ENCODE measurements at regions not wholly inside any gene's neighbourhood (a gene's known extent, or its start where the extent isn't known, plus 50 kb on each side); places are given as distances from the start of the nearest gene placed in this dataset.
"Not testable (repeated sequence)": the region's sequence is repeated elsewhere in the genome, so short reads cannot be mapped to it uniquely, and the experiment has no call there.

DNA sequence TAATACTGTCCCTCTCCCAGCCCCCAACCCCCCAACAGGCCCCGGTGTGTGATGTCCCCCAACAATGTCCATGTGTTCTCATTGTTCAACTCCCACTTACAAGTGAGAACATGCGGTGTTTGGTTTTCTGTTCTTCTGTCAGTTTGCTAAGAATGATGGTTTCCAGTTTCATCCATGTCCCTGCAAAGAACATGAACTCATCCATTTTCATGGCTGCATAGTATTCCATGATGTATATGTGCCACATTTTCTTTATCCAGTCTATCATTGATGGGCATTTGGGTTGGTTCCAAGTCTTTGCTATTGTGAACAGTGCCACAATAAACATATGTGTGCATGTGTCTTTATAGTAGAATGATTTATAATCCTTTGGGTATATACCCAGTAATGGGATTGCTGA, 232.2 kb downstream of the PARM1 start:
- H3K79me2 ChIP-seq (ENCODE audit: control insufficient read depth, insufficient read depth, low read length); H3K27ac ChIP-seq (ENCODE audit: extremely low read depth, low read depth, low read length); H3K9ac ChIP-seq (ENCODE audit: insufficient read depth in 1 of 2, low read depth in 2 of 2, low read length in 2 of 2); H4K20me1 ChIP-seq (replicated peaks; ENCODE audit: control insufficient read depth, insufficient read depth, low read length); H3K36me3 ChIP-seq (ENCODE audit: control insufficient read depth, insufficient read depth, low read length); H3K9me1 ChIP-seq (ENCODE audit: control insufficient read depth, insufficient read depth, low read length); H3K4me1 ChIP-seq (replicated peaks in 1 of 2; ENCODE audit: control insufficient read depth in 2 of 2, insufficient read depth in 2 of 2, low read length in 2 of 2); H3K9me3 ChIP-seq (replicated peaks; ENCODE audit: control insufficient read depth, insufficient read depth, low read depth, low read length); H3K4me2 ChIP-seq (ENCODE audit: insufficient read depth, low read length); BruUV-seq (replicated peaks); FAIRE-seq; in situ Hi-C loops (cut with MboI); H3K27me3 ChIP-seq (ENCODE audit: control insufficient read depth in 2 of 2, insufficient read depth in 2 of 2, low read length in 2 of 2); DNase-seq (ENCODE audit: extremely low read depth in 1 of 4, low spot score in 3 of 4); CTCF ChIA-PET (ENCODE audit: low intra/inter-chr PET ratio); H2AFZ ChIP-seq (ENCODE audit: low read depth, low read length); ATAC-seq; intact Hi-C loops (cut with micrococcal nuclease); H3K4me3 ChIP-seq; POLR2A ChIA-PET: not testable (repeated sequence)
- WGBS (ENCODE audit: insufficient coverage, low coverage, missing lambda C conversion rate): 7% methylated on average over 2 of the region's 2 CpGs
- peak; percentile 52 for TF ChIP-seq ZNF146 (CRISPR knock-in tag; IDR thresholded peaks at IDR 0.05; ENCODE audit: unreplicated experiment)

DNA sequence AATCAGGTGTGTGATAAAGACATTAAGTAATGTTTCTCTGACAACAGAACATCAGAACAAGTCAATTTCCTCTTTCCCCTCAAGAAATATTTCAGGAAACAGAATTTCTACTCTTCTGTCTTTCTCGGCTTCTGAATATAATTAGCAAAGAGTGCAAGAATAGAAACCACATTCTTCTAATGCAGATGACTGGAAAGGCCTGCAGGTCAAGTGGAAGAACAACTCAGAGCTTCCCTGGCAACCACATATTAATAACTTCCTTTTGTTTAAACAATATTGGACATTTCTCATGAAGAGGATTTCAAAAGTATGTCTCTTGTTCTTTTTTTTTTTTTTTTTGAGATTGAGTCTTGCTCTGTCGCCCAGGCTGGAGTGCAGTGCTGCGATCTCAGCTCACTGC, 225.5 kb downstream of the PARM1 start:
- ChIA-PET CTCF (ENCODE audit: low intra/inter-chr PET ratio) (no interaction called here), POLR2A (interaction anchor here (0.8 kb wide), 1 partner anchor 9 kb away, joined by 5 read pairs; no protein-coding TSS in a partner anchor)
- Histone ChIP-seq H3K27ac (ENCODE audit: extremely low read depth, low read depth, low read length) (no peak overlapping the region), H3K9ac (ENCODE audit: insufficient read depth in 1 of 2, low read depth in 2 of 2, low read length in 2 of 2) (no peak overlapping the region), H3K9me1 (ENCODE audit: control insufficient read depth, insufficient read depth, low read length) (no peaks in the 10 kb centered on the region), H2AFZ (ENCODE audit: low read depth, low read length) (no peak overlapping the region), H3K4me2 (ENCODE audit: insufficient read depth, low read length) (no peak overlapping the region), H3K27me3 (ENCODE audit: control insufficient read depth in 2 of 2, insufficient read depth in 2 of 2, low read length in 2 of 2) (no peaks in the 10 kb centered on the region), H3K36me3 (ENCODE audit: control insufficient read depth, insufficient read depth, low read length) (no peaks in the 10 kb centered on the region), H3K9me3 (replicated peaks; ENCODE audit: control insufficient read depth, insufficient read depth, low read depth, low read length) (no peaks in the 10 kb centered on the region), H3K4me3 (no peak overlapping the region), H3K4me1 (replicated peaks in 1 of 2; ENCODE audit: control insufficient read depth in 2 of 2, insufficient read depth in 2 of 2, low read length in 2 of 2) (no peaks in the 10 kb centered on the region), H4K20me1 (replicated peaks; ENCODE audit: control insufficient read depth, insufficient read depth, low read length) (no peaks in the 10 kb centered on the region; the same call in 1 of the 2 replicates), H3K79me2 (ENCODE audit: control insufficient read depth, insufficient read depth, low read length) (no peaks in the 10 kb centered on the region)
- TF ChIP-seq POLR2AphosphoS2 (IDR thresholded peaks at IDR 0.05; ENCODE audit: low read length): no peak
- no peak for TF ChIP-seq PML (IDR thresholded peaks at IDR 0.05; ENCODE audit: low read length)
- no peak for TF ChIP-seq SP2 (IDR thresholded peaks at IDR 0.05; ENCODE audit: extremely low read depth, low read depth, low read length, poor library complexity, severe bottlenecking)
- intact Hi-C loops (cut with micrococcal nuclease): no loop called here
- in situ Hi-C loops (cut with MboI): no loop called here
- ATAC-seq (no peak), DNase-seq (ENCODE audit: extremely low read depth in 1 of 4, low spot score in 3 of 4) (no peak), FAIRE-seq (no peak)
- BruUV-seq (replicated peaks): no TSS peak
- WGBS (ENCODE audit: insufficient coverage, low coverage, missing lambda C conversion rate): 17% methylated on average over 1 of the region's 3 CpGs
